Ishikawa (cell line): ENCODE measurements at regions not wholly inside any gene's neighbourhood (a gene's known extent, or its start where the extent isn't known, plus 50 kb on each side); places are given as distances from the start of the nearest gene placed in this dataset.

Source experiments
- EP300 ChIP-seq: IDR thresholded peaks from 2 replicates; pipeline ENCODE4 v1.6.1; 2012; ENCODE audit warnings: borderline replicate concordance
- FOXM1 ChIP-seq: IDR thresholded peaks from 2 replicates; pipeline ENCODE4 v1.6.1; 2012; ENCODE audit warnings: low read depth, borderline replicate concordance
- NFIC ChIP-seq: IDR thresholded peaks from 2 replicates; pipeline ENCODE4 v1.6.1; 2012
- RAD21 ChIP-seq: IDR thresholded peaks from 2 replicates; pipeline ENCODE4 v1.6.1; 2012; ENCODE audit warnings: low read depth
- TAF1 ChIP-seq: IDR thresholded peaks from 2 replicates; pipeline ENCODE4 v1.6.1; 2012; ENCODE audit warnings: low read depth, mild to moderate bottlenecking
- TCF12 ChIP-seq: IDR thresholded peaks from 2 replicates; pipeline ENCODE4 v1.6.1; 2012; ENCODE audit warnings: low read depth
- TEAD4 ChIP-seq: IDR thresholded peaks from 2 replicates; pipeline ENCODE4 v1.6.1; 2012
- YY1 ChIP-seq: IDR thresholded peaks from 2 replicates; pipeline ENCODE4 v1.6.1; 2012; ENCODE audit warnings: low read depth
- TF ChIP-seq, protein P1 (sequence below): IDR thresholded peaks from 2 replicates; pipeline ENCODE4 v1.6.1; 2012; ENCODE audit warnings: low read depth, mild to moderate bottlenecking
- TF ChIP-seq, protein P2 (sequence below): IDR thresholded peaks from 2 replicates; pipeline ENCODE4 v1.6.1; 2012

DNA sequence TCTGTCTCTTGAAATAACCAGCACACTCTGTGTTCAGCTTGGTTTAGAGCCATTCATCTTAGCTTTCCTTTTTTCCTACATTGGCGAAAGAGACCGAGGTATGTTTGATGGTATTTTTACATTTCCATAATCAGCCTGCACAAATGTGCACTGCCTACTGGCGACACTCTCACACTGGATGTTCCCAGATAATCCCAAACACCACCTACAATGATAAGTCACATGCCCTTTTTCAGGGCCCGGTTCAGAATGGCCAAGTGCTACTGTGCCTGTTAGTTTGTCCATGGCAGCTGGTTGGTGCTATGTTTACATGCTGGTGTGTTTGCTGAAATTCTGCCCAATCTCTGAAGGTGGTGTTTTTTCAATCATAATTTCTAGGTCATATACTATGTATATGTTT, 80.8 kb upstream of the NR3C2 start:
- TF ChIP-seq, protein P1, sequence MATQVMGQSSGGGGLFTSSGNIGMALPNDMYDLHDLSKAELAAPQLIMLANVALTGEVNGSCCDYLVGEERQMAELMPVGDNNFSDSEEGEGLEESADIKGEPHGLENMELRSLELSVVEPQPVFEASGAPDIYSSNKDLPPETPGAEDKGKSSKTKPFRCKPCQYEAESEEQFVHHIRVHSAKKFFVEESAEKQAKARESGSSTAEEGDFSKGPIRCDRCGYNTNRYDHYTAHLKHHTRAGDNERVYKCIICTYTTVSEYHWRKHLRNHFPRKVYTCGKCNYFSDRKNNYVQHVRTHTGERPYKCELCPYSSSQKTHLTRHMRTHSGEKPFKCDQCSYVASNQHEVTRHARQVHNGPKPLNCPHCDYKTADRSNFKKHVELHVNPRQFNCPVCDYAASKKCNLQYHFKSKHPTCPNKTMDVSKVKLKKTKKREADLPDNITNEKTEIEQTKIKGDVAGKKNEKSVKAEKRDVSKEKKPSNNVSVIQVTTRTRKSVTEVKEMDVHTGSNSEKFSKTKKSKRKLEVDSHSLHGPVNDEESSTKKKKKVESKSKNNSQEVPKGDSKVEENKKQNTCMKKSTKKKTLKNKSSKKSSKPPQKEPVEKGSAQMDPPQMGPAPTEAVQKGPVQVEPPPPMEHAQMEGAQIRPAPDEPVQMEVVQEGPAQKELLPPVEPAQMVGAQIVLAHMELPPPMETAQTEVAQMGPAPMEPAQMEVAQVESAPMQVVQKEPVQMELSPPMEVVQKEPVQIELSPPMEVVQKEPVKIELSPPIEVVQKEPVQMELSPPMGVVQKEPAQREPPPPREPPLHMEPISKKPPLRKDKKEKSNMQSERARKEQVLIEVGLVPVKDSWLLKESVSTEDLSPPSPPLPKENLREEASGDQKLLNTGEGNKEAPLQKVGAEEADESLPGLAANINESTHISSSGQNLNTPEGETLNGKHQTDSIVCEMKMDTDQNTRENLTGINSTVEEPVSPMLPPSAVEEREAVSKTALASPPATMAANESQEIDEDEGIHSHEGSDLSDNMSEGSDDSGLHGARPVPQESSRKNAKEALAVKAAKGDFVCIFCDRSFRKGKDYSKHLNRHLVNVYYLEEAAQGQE, result no peak
- TF ChIP-seq RAD21 (no peak), TCF12 (no peak), TEAD4 (no peak), YY1 (no peak), TAF1 (no peak), EP300 (no peak), FOXM1 (no peak), NFIC (no peak)
- TF ChIP-seq, protein P2, sequence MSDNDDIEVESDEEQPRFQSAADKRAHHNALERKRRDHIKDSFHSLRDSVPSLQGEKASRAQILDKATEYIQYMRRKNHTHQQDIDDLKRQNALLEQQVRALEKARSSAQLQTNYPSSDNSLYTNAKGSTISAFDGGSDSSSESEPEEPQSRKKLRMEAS, result no peak
